GM21390 (cell line): ENCODE measurements at regions not wholly inside any gene's neighbourhood (a gene's known extent, or its start where the extent isn't known, plus 50 kb on each side); places are given as distances from the start of the nearest gene placed in this dataset.

Experiments
- ATAC-seq: cut with Tn5 transposase; IDR thresholded peaks from one replicate; pipeline ENCODE4 v1.9.1; 2021; ENCODE audit not compliant: unreplicated experiment

DNA sequence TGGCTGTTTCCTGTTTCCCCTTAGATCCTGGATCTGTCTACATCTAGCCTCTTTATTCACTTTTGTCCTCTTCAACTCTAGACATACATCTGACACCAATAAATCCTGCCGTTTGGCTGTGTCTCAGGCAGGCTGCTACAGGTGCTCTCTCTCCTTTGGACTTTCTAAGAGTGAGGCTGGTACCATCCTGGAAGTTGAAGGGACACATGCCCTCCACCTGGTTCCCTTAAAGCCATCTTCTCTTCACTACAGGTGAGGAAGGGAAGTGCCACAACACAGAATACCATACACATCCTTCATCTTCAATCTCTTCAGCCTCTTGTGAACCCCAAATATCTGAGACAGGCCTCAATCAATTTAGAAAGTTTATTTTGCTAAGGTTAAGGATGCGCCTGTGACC is 137.9 kb downstream of the BACH1 start:
- ATAC-seq, result no peak

DNA sequence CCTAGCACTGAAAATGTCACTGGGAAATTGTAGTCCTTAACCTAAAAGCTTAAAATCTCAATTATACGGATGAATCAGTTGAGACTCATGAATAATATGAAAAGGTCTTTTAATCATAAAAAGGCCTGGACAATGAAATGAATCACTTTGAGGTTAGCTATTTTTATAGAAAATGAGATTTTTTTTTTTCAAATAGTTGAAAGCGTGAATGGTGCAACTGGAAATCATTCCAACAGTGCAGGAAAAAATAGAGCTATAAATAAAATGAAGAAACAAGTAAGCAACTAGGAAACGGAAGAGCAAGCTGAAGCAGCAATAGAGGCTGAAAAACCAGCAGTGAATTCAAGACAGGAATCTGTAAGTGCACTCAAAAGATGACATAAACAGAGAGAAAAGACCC is 142.9 kb downstream of the BACH1 start:
- no peak for ATAC-seq

DNA sequence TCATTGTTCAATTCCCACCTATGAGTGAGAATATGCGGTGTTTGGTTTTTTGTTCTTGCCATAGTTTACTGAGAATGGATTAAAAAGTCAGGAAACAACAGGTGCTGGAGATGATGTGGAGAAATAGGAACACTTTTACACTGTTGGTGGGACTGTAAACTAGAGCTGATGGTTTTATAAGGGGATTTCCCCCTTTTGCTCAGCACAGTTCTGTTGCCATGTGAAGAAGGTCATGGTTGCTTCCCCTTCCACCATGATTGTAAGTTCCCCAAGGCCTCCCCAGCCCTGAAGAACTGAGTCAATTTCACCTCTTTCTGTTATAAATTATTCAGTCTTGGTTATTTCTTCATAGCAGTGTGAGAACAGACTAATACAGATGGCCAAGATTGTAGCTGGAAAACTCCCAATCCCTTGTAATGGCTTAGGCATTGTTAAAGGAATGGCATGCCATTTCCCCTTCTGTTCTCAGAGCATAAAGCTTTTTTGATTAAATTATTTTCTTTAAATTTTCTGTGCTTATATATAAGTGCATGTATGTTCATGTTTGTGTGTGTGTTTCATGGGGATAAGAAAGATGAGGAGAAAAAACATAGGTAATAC is 144.8 kb downstream of the BACH1 start:
- no peak for ATAC-seq

- no peak for ATAC-seq
Observed at GRCh38 chr21:29448766-29449165, 150.0 kb downstream of the BACH1 start.

GRCh38 chr21:29449306-29449950 is 150.7 kb downstream of the BACH1 start:
- ATAC-seq, result no peak

- no peak for ATAC-seq
Observed at GRCh38 chr21:29450058-29450457, 151.3 kb downstream of the BACH1 start.

DNA sequence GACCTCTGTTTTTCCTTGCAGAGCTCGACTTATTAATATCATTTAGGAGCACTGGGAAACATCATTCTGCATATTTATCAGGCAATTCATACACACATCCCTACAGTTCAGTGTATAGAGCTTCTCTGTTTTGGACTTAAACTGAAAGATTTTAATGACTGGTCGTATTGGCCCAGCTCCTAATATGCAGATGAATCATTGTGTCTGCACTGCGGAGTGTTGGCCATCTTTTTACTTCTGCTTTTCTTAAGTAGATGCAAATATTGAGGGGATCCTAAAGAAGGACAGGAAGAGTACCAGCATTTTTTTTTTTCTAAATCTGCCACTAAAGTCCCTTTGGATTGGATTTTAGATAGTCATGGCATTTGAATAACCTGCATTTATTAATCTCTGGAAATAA is 154.8 kb downstream of the BACH1 start:
- ATAC-seq, result no peak

- ATAC-seq, result no peak
Observed at GRCh38 chr21:29454179-29454578, 155.5 kb downstream of the BACH1 start.

GRCh38 chr21:29462479-29462878 is 163.8 kb downstream of the BACH1 start:
- no peak for ATAC-seq

GRCh38 chr21:29465546-29465945 is 166.8 kb downstream of the BACH1 start:
- ATAC-seq, result no peak

DNA sequence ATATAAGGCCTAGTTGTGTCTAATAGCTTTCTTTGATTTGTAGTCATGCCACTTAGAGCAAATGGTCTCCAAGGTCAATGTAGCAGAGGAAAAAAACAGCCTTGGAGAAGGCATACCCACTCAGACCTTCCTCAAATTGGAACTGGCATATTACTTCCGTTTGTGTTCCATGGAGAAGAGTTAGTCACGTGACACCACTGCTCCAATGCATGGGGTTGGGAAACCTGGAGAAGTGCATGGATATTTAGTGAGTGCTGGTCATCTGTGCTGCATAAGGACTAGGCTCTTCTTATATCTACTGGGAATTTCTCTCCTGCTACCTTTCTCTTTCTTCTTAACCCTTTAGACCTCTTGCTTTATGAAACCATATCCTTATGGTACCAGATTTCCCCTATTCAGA is 167.8 kb downstream of the BACH1 start:
- no peak for ATAC-seq

DNA sequence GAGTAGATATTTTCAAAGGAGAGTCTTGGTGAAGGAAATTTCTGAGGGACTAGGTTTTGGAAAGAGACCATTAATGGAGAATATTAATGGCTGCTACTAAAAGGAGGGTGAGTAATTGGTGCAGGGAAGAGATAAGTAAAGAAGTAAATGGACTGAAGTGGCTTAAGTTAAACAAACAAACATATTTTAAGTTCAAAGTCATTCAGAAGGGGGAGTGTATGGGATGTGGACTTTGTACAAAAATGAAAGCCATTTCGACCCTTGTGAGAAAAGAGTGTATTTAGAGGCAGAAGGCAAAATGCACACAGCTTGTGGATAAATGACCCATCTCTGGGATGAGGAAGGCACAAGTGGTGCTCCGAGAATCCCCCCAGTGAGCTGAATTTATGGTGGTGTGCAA is 171.7 kb downstream of the BACH1 start:
- no peak for ATAC-seq

DNA sequence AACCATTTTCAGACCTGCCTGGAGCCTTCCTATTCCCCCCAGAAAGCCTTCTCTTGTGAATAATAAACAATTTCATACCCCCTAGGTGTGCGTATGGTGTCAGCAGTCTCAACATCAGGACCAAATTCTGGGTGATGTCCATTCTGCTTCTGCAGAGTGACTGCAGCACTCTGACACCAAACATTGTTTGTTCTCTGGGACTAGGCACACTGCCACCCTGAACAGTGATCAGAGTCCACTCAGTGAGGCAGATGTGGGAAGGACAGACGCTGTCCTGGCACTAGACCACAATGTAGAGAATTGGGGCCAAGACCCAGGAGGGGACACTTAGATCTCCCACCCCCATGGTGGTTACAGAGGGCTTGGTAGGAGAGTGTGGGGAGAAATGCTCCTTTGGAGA is 175.1 kb downstream of the BACH1 start:
- ATAC-seq, result no peak

DNA sequence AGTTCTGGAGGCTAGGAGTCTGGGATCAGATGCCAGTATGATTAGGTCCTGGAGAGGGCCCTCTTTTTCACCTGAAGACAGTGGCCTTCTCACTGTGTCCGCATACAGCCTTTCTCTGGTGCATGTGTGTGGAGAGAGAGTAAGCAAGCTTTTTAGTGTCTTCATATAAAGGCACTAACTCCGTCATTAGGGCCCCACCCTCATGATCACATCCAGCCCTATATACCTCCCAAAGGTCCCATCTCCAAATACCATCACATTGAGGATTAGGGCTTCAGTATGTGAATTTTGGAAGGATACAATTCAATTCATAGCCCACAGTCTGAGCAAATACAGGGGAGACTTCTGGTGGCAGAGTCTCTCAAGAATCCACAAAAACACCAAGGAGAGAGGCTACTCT is 176.6 kb downstream of the BACH1 start:
- ATAC-seq, result no peak

- no peak for ATAC-seq
Observed at GRCh38 chr21:29477347-29477746, 178.6 kb downstream of the BACH1 start.

- no peak for ATAC-seq
Observed at GRCh38 chr21:29477941-29478340, 179.2 kb downstream of the BACH1 start.

- ATAC-seq, result no peak
Observed at GRCh38 chr21:29481081-29481480, 182.4 kb downstream of the BACH1 start.

DNA sequence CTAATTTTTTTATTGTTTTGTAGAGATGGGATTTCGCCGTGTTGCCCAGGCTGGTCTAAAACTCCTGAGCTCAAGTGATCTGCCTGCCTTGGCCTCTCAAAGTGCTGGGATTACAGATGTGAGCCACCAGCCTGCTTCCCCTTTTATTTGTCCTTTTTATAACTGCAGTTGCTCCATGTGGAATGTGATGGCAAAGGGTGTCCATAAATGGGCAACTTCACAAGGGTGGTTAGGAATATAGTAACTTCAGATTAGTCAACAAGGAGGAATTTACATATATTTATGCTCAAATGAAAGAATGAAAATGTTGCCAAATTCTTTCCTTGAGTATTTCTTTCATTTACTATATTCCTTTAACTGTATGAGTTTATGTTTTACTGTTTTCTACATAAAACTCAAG is 182.9 kb downstream of the BACH1 start:
- no peak for ATAC-seq

DNA sequence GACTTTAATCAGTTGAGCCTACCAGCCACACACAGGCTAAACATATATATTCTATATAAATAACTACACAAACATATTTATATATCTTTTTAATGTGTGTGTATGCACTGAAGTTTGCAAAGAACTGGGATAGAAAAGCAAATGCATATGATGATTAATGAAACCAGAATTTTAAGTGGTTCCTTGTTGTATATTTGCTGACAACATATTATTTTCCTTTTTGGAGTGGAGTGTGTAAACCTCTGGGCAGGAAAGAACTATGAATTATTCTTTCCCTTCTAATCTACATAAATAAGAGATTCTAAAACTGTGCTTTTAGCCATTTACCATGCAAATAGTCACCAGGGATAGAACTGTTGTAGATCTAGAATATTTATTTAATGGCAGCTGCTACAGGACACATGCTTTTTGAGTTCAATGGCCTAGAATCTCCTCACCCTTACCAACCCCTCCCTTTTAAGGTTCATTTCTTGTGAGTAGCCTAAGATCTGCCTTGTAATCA is 187.6 kb downstream of the BACH1 start:
- ATAC-seq, result no peak
